ENCODE measurements at regions not wholly inside any gene's neighbourhood (a gene's known extent, or its start where the extent isn't known, plus 50 kb on each side); places are given as distances from the start of the nearest gene placed in this dataset.
"Not testable (repeated sequence)": the region's sequence is repeated elsewhere in the genome, so short reads cannot be mapped to it uniquely, and the experiment has no call there.

GRCh38 chr16:29250923-29251434, 155.5 kb downstream of the NPIPB11 start:
- TF ChIP-seq POLR2AphosphoS5, POLR2A, TAF1 (IDR thresholded peaks at IDR 0.05; ENCODE audit: low read depth, low read length): not testable (repeated sequence)

Measured in GM12891 (cell line).